Transverse colon (tissue), 3 donors: ENCODE measurements at regions not wholly inside any gene's neighbourhood (a gene's known extent, or its start where the extent isn't known, plus 50 kb on each side); places are given as distances from the start of the nearest gene placed in this dataset.

Experiments
- CTCF ChIP-seq, 5 experiments: fragments of 200-600 bp in 3 of 5; fragments of 450-650 bp in 2 of 5; sonication (generic) in 3 of 5; IDR thresholded peaks; 1 replicate in 2 of 5; 2 replicates in 3 of 5; pipeline ENCODE4 v1.5.1; 2016 to 2017; ENCODE audit warnings: antibody characterized with exemption in 5 of 5, inconsistent platforms in 3 of 5, mild to moderate bottlenecking in 2 of 5, moderate library complexity in 1 of 5
- EP300 ChIP-seq: sonication (generic); formaldehyde crosslinking; IDR thresholded peaks from one replicate; pipeline ENCODE4 v1.6.1; 2017; ENCODE audit warnings: antibody characterized with exemption, low read depth
- POLR2A ChIP-seq: fragments of 450-650 bp; IDR thresholded peaks from one replicate; pipeline ENCODE4 v1.6.1; 2016; ENCODE audit warnings: antibody characterized with exemption, mild to moderate bottlenecking, moderate library complexity

DNA sequence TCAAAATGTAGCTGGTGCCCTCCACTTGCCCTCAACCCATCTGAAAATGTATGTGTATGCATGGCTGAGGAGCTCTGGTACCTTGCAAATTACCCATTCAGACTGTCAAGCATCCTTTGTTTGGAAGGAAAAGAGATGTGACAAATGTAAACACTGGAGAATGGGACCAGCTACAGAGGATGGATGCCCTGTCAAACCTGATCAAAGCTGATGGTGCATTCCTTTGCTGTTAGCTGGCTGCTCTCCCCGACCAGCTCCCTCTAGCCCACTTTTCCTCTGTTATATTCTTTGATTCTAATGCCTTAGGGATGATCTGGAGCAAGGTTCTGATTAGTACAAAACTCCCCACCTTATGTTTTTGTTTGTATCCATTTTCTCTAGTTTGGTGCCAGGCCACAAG lies 310.3 kb downstream of the C12orf75 start:
- TF ChIP-seq EP300 (no peak), CTCF (IDR thresholded peaks at IDR 0.05) (no peak), POLR2A (no peak)
